Liver (tissue), 8 donors: ENCODE measurements at regions not wholly inside any gene's neighbourhood (a gene's known extent, or its start where the extent isn't known, plus 50 kb on each side); places are given as distances from the start of the nearest gene placed in this dataset.
"Not testable (repeated sequence)": the region's sequence is repeated elsewhere in the genome, so short reads cannot be mapped to it uniquely, and the experiment has no call there.

Experiments used
- DNase-seq: peaks from one replicate; pipeline ENCODE4 v3.0.0-alpha.2; 2017; ENCODE audit warnings: low spot score
- H3K27ac ChIP-seq, 2 donors: one replicate each; pipeline ENCODE4 v1.7.0; 2013; ENCODE audit warnings: inconsistent platforms in 2 of 2, low read length in 2 of 2, control low read depth in 1 of 2, low read depth in 1 of 2, mild to moderate bottlenecking in 1 of 2
- H3K27me3 ChIP-seq, 4 donors: one replicate each; pipeline versions ENCODE4 v1.6.1 to v1.7.0; 2013; ENCODE audit warnings: low read length in 3 of 4, inconsistent platforms in 1 of 4, mild to moderate bottlenecking in 1 of 4, moderate library complexity in 1 of 4; ENCODE audit not compliant: control insufficient read depth in 4 of 4, insufficient read depth in 4 of 4
- H3K36me3 ChIP-seq, 4 donors: one replicate each; pipeline versions ENCODE4 v1.6.1 to v1.7.0; 2013; ENCODE audit warnings: low read length in 3 of 4, mild to moderate bottlenecking in 3 of 4, low read depth in 1 of 4, moderate library complexity in 1 of 4; ENCODE audit not compliant: control insufficient read depth in 4 of 4, insufficient read depth in 3 of 4
- H3K4me1 ChIP-seq, 4 donors: one replicate each; pipeline versions ENCODE4 v1.6.1 to v1.7.0; 2013; ENCODE audit warnings: low read length in 3 of 4, mild to moderate bottlenecking in 3 of 4, moderate library complexity in 1 of 4; ENCODE audit not compliant: control insufficient read depth in 4 of 4, insufficient read depth in 4 of 4
- H3K4me3 ChIP-seq, 3 donors: one replicate each; pipeline versions ENCODE4 v1.6.1 to v1.7.0; 2013; ENCODE audit warnings: low read length in 3 of 3, control low read depth in 1 of 3, low read depth in 1 of 3, mild to moderate bottlenecking in 1 of 3
- H3K9ac ChIP-seq, 2 donors: one replicate each; pipeline ENCODE4 v1.7.0; 2013; ENCODE audit warnings: low read length in 2 of 2, mild to moderate bottlenecking in 2 of 2, moderate library complexity in 2 of 2, control low read depth in 1 of 2, low read depth in 1 of 2
- H3K9me3 ChIP-seq, 4 donors: one replicate each; pipeline versions ENCODE4 v1.6.1 to v1.7.0; 2013; ENCODE audit warnings: low read length in 3 of 4; ENCODE audit not compliant: control insufficient read depth in 4 of 4
- ATF3 ChIP-seq: IDR thresholded peaks from 2 replicates; pipeline ENCODE4 v1.6.1; 2016; ENCODE audit warnings: antibody characterized with exemption
- CTCF ChIP-seq: fragments of 150-350 bp; IDR thresholded peaks from 2 replicates; pipeline ENCODE4 v1.5.1; 2017; ENCODE audit warnings: improper control_type of control experiment, low read depth, low read length; ENCODE audit not compliant: missing input control
- EGR1 ChIP-seq, 2 donors: IDR thresholded peaks; 2 replicates each; pipeline ENCODE4 v1.6.1; 2016 to 2018; ENCODE audit warnings: antibody characterized with exemption in 2 of 2, low read depth in 2 of 2
- FOXA2 ChIP-seq: IDR thresholded peaks from 2 replicates; pipeline ENCODE4 v1.6.1; 2016; ENCODE audit warnings: antibody characterized with exemption
- GABPA ChIP-seq, 2 donors: IDR thresholded peaks in 1 of 2; conservative IDR thresholded peaks in 1 of 2; 2 replicates each; pipeline ENCODE4 v1.6.1; 2016; ENCODE audit warnings: antibody characterized with exemption in 2 of 2, mild to moderate bottlenecking in 1 of 2, moderate library complexity in 1 of 2
- HNF4A ChIP-seq, 2 donors: conservative IDR thresholded peaks; 2 replicates each; pipeline ENCODE4 v1.6.1; 2016; ENCODE audit warnings: antibody characterized with exemption in 2 of 2, mild to moderate bottlenecking in 2 of 2
- MAX ChIP-seq: IDR thresholded peaks from 2 replicates; pipeline ENCODE4 v1.6.1; 2016; ENCODE audit warnings: antibody characterized with exemption
- RAD21 ChIP-seq, 2 donors: IDR thresholded peaks; 2 replicates each; pipeline ENCODE4 v1.6.1; 2016; ENCODE audit warnings: antibody characterized with exemption in 2 of 2, mild to moderate bottlenecking in 2 of 2
- RXRA ChIP-seq, 2 donors: IDR thresholded peaks; 2 replicates each; pipeline ENCODE4 v1.6.1; 2017 to 2018; ENCODE audit warnings: antibody characterized with exemption in 2 of 2, mild to moderate bottlenecking in 1 of 2
- TAF1 ChIP-seq: conservative IDR thresholded peaks from 2 replicates; pipeline ENCODE4 v1.6.1; 2016; ENCODE audit warnings: antibody characterized with exemption, mild to moderate bottlenecking
- WGBS: extraction: QIAGEN DNeasy Blood & Tissue Kit; methylation state at CpG from one replicate; pipeline ENCODE4 v1.1.7; 2013; 5-methylcytosine and 5-hydroxymethylcytosine counted together
- donor health status: healthy.
- donor health status: healthy.
- donor health status: healthy.
- donor health status: healthy.
- donor health status: healthy.

GRCh38 chr1:242946206-242946605 is 308.9 kb downstream of the CEP170 start (continued):
- TF ChIP-seq EGR1 (IDR thresholded peaks at IDR 0.05; ENCODE audit: low read depth in 2 of 2) (no peak), ATF3 (no peak), GABPA (IDR thresholded peaks at IDR 0.05 in 1 of 2, conservative IDR thresholded peaks at IDR 0.05 in 1 of 2) (no peak), MAX (no peak), FOXA2 (no peak), RXRA (IDR thresholded peaks at IDR 0.05) (no peak), TAF1 (no peak), HNF4A (conservative IDR thresholded peaks at IDR 0.05) (no peak)

- not testable (repeated sequence) for H3K4me1 ChIP-seq, H3K9me3 ChIP-seq, DNase-seq, H3K27ac ChIP-seq, H3K36me3 ChIP-seq, H3K9ac ChIP-seq, H3K4me3 ChIP-seq, H3K27me3 ChIP-seq
- TF ChIP-seq RAD21 (IDR thresholded peaks at IDR 0.05): peak; percentile 34 to 68
- TF ChIP-seq CTCF: peak; percentile 32
- WGBS: 29% methylated on average over 11 of the region's 11 CpGs
Measured at GRCh38 chr1:242936725-242937124, 318.4 kb downstream of the CEP170 start.

- H3K27me3 ChIP-seq, DNase-seq: not testable (repeated sequence)
- 26% methylated on average over 6 of the region's 6 CpGs for WGBS
Measured at GRCh38 chr1:242924717-242925116, 330.4 kb downstream of the CEP170 start.

GRCh38 chr1:242923603-242924002 is 331.5 kb downstream of the CEP170 start:
- not testable (repeated sequence) for DNase-seq, H3K27ac ChIP-seq, H3K36me3 ChIP-seq, H3K9me3 ChIP-seq, H3K27me3 ChIP-seq, H3K4me1 ChIP-seq, H3K4me3 ChIP-seq, H3K9ac ChIP-seq
- 96% methylated on average over 3 of the region's 3 CpGs for whole genome bisulfite sequencing

More at GRCh38 chr1:242924717-242925116, 330.4 kb downstream of the CEP170 start:
- peak in 1 of 2 donors; percentile 11 for TF ChIP-seq HNF4A (conservative IDR thresholded peaks at IDR 0.05)
- H3K9ac ChIP-seq, H3K4me1 ChIP-seq, H3K36me3 ChIP-seq, H3K4me3 ChIP-seq, H3K9me3 ChIP-seq, H3K27ac ChIP-seq: not testable (repeated sequence)

- H3K9ac ChIP-seq, H3K9me3 ChIP-seq, H3K4me3 ChIP-seq, H3K4me1 ChIP-seq, H3K36me3 ChIP-seq, H3K27me3 ChIP-seq, H3K27ac ChIP-seq, DNase-seq: not testable (repeated sequence)
- 52% methylated on average over 4 of the region's 4 CpGs for WGBS
Measured at GRCh38 chr1:242914729-242915128, 340.4 kb downstream of the CEP170 start.

- not testable (repeated sequence) for H3K9me3 ChIP-seq, H3K9ac ChIP-seq, H3K36me3 ChIP-seq, H3K4me1 ChIP-seq, H3K27ac ChIP-seq, H3K4me3 ChIP-seq, H3K27me3 ChIP-seq, DNase-seq
- 96% methylated on average over 1 of the region's 1 CpG for WGBS
Measured at GRCh38 chr1:242912855-242913254, 342.2 kb downstream of the CEP170 start.

GRCh38 chr1:242900558-242900957 is 354.5 kb downstream of the CEP170 start:
- H3K4me1 ChIP-seq, H3K4me3 ChIP-seq, H3K27ac ChIP-seq, DNase-seq, H3K36me3 ChIP-seq, H3K9me3 ChIP-seq, H3K9ac ChIP-seq, H3K27me3 ChIP-seq: not testable (repeated sequence)
- WGBS: 61% methylated on average over 2 of the region's 2 CpGs
